OCI-LY3 (cell line): ENCODE measurements at regions not wholly inside any gene's neighbourhood (a gene's known extent, or its start where the extent isn't known, plus 50 kb on each side); places are given as distances from the start of the nearest gene placed in this dataset.

Experiments used
- H2AFZ ChIP-seq: fragments of 200-600, 300-600 bp; shearing (Covaris generic); 2 replicates; pipeline ENCODE4 v1.6.0; 2014; ENCODE audit warnings: antibody characterized with exemption, low read depth, low read length
- H3K27ac ChIP-seq: fragments of 200-600, 300-600 bp; sonication (generic); 2 replicates; pipeline ENCODE4 v1.5.1; 2014; ENCODE audit warnings: mild to moderate bottlenecking, low read length, moderate library complexity, mixed read lengths
- H3K27me3 ChIP-seq: fragments of 200-600, 300-600 bp; sonication (generic); 2 replicates; pipeline ENCODE4 v1.6.1; 2014; ENCODE audit warnings: low read depth, low read length, mixed read lengths
- H3K36me3 ChIP-seq: fragments of 200-600, 300-600 bp; sonication (generic); replicated peaks from 2 replicates; pipeline ENCODE3; 2014; ENCODE audit warnings: low read depth, low read length, mixed read lengths
- H3K4me1 ChIP-seq: fragments of 300-600, 200-600 bp; sonication (generic); 2 replicates; pipeline ENCODE4 v1.6.1; 2014; ENCODE audit warnings: low read length, mixed read lengths
- H3K4me2 ChIP-seq: fragments of 200-600, 300-600 bp; sonication (generic); 2 replicates; pipeline ENCODE4 v1.6.1; 2014; ENCODE audit warnings: low read length, mixed read lengths
- H3K4me3 ChIP-seq: fragments of 300-600, 200-600 bp; sonication (generic); 2 replicates; pipeline ENCODE4 v1.5.1; 2014; ENCODE audit warnings: antibody characterized with exemption, mild to moderate bottlenecking, low read length, moderate library complexity
- H3K79me2 ChIP-seq: fragments of 300-600, 200-600 bp; shearing (Covaris generic); 2 replicates; pipeline ENCODE4 v1.6.1; 2014; ENCODE audit warnings: mild to moderate bottlenecking, low read length, mixed read lengths
- H3K9ac ChIP-seq: fragments of 300-600, 200-600 bp; shearing (Covaris generic); 2 replicates; pipeline ENCODE4 v1.6.0; 2014; ENCODE audit warnings: mild to moderate bottlenecking, low read length, moderate library complexity
- H3K9me3 ChIP-seq: fragments of 200-600, 300-600 bp; shearing (Covaris generic); 2 replicates; pipeline ENCODE4 v1.6.1; 2014; ENCODE audit warnings: low read length, mixed read lengths; ENCODE audit not compliant: insufficient read depth
- H4K20me1 ChIP-seq: fragments of 200-600, 300-600 bp; sonication (generic); 2 replicates; pipeline ENCODE4 v1.6.1; 2016; ENCODE audit warnings: low read length, mixed read lengths; ENCODE audit not compliant: insufficient read depth
- EZH2phosphoT487 ChIP-seq: fragments of 200-600 bp; shearing (Covaris generic); IDR thresholded peaks from 2 replicates; pipeline ENCODE4 v1.6.1; 2018; ENCODE audit warnings: antibody characterized with exemption, mixed run types, low read depth
- TF ChIP-seq, protein P1 (sequence below): fragments of 200-600, 300-600 bp; sonication (generic); IDR thresholded peaks from 2 replicates; pipeline ENCODE4 v1.5.1; 2014; ENCODE audit warnings: antibody characterized with exemption, low read length, low read depth

GRCh38 chr3:194744826-194745225, 59.1 kb downstream of the FAM43A start:
- H3K4me2 ChIP-seq = no peak overlapping the region
- H3K36me3 ChIP-seq = no peaks in the 10 kb centered on the region
- TF ChIP-seq, protein P1, sequence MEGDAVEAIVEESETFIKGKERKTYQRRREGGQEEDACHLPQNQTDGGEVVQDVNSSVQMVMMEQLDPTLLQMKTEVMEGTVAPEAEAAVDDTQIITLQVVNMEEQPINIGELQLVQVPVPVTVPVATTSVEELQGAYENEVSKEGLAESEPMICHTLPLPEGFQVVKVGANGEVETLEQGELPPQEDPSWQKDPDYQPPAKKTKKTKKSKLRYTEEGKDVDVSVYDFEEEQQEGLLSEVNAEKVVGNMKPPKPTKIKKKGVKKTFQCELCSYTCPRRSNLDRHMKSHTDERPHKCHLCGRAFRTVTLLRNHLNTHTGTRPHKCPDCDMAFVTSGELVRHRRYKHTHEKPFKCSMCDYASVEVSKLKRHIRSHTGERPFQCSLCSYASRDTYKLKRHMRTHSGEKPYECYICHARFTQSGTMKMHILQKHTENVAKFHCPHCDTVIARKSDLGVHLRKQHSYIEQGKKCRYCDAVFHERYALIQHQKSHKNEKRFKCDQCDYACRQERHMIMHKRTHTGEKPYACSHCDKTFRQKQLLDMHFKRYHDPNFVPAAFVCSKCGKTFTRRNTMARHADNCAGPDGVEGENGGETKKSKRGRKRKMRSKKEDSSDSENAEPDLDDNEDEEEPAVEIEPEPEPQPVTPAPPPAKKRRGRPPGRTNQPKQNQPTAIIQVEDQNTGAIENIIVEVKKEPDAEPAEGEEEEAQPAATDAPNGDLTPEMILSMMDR = no peak
- TF ChIP-seq EZH2phosphoT487 = no peak
- no peaks in the 10 kb centered on the region for H3K79me2 ChIP-seq
- H2AFZ ChIP-seq = no peak overlapping the region
- H3K4me1 ChIP-seq = peaks cover 20% of the 10 kb centered on the region
- no peak overlapping the region for H3K4me3 ChIP-seq
- H3K27me3 ChIP-seq = peaks cover 34% of the 10 kb centered on the region
- no peak overlapping the region for H3K27ac ChIP-seq
- no peaks in the 10 kb centered on the region for H4K20me1 ChIP-seq
- no peaks in the 10 kb centered on the region for H3K9me3 ChIP-seq
- H3K9ac ChIP-seq = no peak overlapping the region

DNA sequence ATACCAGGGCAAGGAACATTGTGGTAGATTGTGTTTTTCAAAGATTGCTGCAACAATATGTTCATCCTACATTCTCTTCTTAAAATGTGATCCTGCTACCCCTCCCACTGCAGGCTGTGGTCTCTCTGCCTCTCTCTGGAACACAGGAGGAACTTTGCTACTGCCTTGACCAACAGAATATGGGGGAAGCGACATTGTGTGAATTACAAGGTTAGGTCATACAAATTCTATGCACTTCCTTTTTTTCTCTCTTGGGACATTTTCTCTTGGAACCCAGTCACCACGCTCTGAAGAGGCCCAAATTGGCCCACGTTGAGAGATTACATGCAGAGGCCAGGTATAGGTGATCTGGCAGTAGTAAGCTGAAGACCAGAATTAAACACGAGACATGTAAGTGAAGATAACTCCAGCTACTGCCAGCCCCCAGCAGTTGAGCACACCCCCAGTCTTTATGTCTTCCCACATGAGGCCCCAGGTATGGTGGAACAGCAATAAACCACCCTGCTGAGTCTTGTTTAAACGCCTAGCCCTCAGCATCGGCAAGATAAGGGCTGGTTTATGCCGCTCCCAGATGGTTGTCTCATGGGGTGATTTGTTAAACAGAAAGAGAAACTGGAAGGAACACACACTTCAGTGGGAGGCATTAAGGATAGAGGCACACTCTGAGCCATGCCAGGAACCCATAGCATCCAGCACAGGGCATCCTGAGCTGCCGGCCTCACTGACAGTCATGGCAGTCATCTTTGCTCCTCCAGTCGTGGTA, 59.9 kb downstream of the FAM43A start:
- H3K4me2 ChIP-seq = no peak overlapping the region
- H3K4me1 ChIP-seq = peaks cover 17% of the 10 kb centered on the region
- H3K4me3 ChIP-seq = no peak overlapping the region

DNA sequence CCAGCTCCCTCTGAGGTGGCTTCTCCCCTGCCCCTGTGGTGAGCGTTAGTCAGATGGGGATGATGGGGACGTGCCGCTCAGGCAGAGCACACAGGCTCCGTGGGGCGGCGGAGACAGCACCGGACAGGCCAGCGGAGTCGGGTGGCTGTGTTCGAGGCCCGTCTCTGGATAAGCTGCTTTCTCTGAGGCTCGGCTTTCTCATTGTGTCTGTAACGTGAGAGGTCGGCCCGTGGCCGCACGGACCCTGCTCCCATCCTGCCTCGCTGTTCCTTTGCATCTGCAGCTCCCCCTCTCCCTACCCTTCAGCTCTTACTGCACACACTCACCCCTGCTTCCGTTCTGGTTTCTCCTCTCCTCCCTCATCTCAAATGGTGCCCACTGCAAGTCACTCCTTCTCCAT, 62.5 kb downstream of the FAM43A start:
- H3K27me3 ChIP-seq = peaks cover 16% of the 10 kb centered on the region
- no peaks in the 10 kb centered on the region for H3K36me3 ChIP-seq
- no peak overlapping the region for H3K4me3 ChIP-seq
- no peak overlapping the region for H3K4me2 ChIP-seq
- no peaks in the 10 kb centered on the region for H3K79me2 ChIP-seq
- TF ChIP-seq, protein P1 = no peak
- TF ChIP-seq EZH2phosphoT487 = no peak
- no peak overlapping the region for H3K9ac ChIP-seq
- no peaks in the 10 kb centered on the region for H3K9me3 ChIP-seq
- H3K4me1 ChIP-seq = peaks cover 4% of the 10 kb centered on the region; the same call in 1 of the 2 replicates
- H4K20me1 ChIP-seq = no peaks in the 10 kb centered on the region
- H3K27ac ChIP-seq = no peak overlapping the region
- no peak overlapping the region for H2AFZ ChIP-seq

More for the DNA sequence above, 59.9 kb downstream of the FAM43A start:
- H2AFZ ChIP-seq = no peak overlapping the region
- no peaks in the 10 kb centered on the region for H3K79me2 ChIP-seq
- H3K27me3 ChIP-seq = peaks cover 32% of the 10 kb centered on the region
- no peaks in the 10 kb centered on the region for H3K36me3 ChIP-seq
- H3K27ac ChIP-seq = no peak overlapping the region
- TF ChIP-seq EZH2phosphoT487 = no peak
- TF ChIP-seq, protein P1 = no peak
- no peaks in the 10 kb centered on the region for H4K20me1 ChIP-seq
- no peak overlapping the region for H3K9ac ChIP-seq
- no peaks in the 10 kb centered on the region for H3K9me3 ChIP-seq

GRCh38 chr3:194749631-194750490, 64.2 kb downstream of the FAM43A start:
- Histone ChIP-seq H3K36me3 (no peaks in the 10 kb centered on the region), H2AFZ (no peak overlapping the region)
- TF ChIP-seq, protein P1 = no peak
- no peak for TF ChIP-seq EZH2phosphoT487

More at GRCh38 chr3:194749631-194750490, 64.2 kb downstream of the FAM43A start:
- no peaks in the 10 kb centered on the region for H4K20me1 ChIP-seq
- peaks cover 4% of the 10 kb centered on the region; the same call in 1 of the 2 replicates for H3K27me3 ChIP-seq
- H3K4me2 ChIP-seq = no peak overlapping the region
- H3K4me1 ChIP-seq = peaks cover 4% of the 10 kb centered on the region; the same call in 1 of the 2 replicates
- no peak overlapping the region for H3K9ac ChIP-seq
- H3K4me3 ChIP-seq = no peak overlapping the region
- no peaks in the 10 kb centered on the region for H3K79me2 ChIP-seq
- no peak overlapping the region for H3K27ac ChIP-seq
- H3K9me3 ChIP-seq = no peaks in the 10 kb centered on the region
